Stimulated activated CD4-positive, alpha-beta T cell treated with anti-CD3 and anti-CD28 coated beads, Interleukin-12 subunit alpha, Interleukin-12 subunit beta, amount 100 ng/mL, for 24 hours (primary cell): ENCODE measurements at regions not wholly inside any gene's neighbourhood (a gene's known extent, or its start where the extent isn't known, plus 50 kb on each side); places are given as distances from the start of the nearest gene placed in this dataset.

Source experiments
- DNase-seq, 2 experiments: peaks; one replicate each; pipeline ENCODE4 v3.0.0-alpha.2; 2020; ENCODE audit warnings: low read depth in 2 of 2

GRCh38 chr14:75370416-75371205 is 57.2 kb upstream of the JDP2 start:
- no peak for DNase-seq

DNA sequence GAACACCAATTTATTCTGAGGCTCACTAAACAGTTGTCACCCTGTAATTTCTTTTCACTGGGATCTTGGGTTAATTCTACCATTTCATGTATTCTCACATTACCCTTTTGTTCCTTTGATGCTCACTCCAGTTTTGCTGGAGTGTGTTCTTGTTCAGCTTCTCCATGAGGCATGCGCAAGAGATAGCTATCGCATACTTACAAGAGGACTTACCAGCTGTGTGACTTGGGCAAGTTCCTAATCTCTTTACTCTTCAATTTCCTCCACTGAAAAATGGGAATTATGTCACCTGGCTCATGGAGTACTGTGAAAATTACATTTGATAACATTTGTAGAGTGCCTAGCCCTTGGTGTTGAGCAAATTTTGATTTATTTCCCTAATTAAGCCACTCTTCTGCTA is 56.5 kb upstream of the JDP2 start:
- no peak for DNase-seq

GRCh38 chr14:75372260-75372659 is 55.6 kb upstream of the JDP2 start:
- no peak for DNase-seq

DNA sequence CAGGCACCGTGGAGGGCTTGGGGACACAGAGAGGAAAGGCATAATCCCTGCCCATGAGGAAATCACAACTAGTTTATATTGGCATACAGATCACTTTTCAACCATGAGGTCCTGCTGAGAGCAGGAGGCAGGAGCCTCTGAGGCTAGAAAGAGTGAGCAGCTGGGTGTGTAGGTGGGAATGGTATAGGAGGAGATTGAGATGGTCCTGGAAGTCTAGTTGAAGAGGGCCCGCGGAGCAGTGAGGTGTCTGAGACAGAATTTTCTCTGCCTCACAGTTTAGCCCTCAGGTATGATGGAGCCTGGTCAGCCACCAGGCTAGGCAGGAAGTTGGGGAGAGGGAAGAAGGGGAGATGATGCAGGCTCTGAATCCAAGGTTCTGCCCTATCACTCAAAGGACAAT is 54.7 kb upstream of the JDP2 start:
- DNase-seq: no peak

GRCh38 chr14:75373616-75374015 is 54.2 kb upstream of the JDP2 start:
- no peak for DNase-seq

GRCh38 chr14:75374911-75375310 is 52.9 kb upstream of the JDP2 start:
- no peak for DNase-seq

DNA sequence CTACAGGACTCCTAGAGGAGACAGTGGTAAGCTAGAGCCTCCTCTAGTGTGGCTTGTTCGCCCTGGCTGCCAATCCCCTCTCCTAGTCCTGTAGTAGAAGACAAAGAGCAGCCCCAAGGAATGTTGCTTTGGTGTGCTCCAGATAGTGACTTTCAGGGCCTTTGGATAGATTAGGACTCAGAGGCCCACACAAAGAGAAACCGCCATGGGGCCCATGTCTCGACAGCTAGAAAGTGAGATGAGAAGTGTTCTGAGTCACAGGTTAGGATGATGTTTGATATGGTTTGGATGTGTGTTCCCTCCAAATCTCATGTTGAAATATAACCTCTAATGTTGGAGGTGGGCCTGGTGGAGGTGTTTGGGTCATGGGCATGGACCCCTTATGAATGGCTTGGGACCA is 51.8 kb upstream of the JDP2 start:
- DNase-seq: no peak
